NOMO-1 (cell line): ENCODE measurements at regions not wholly inside any gene's neighbourhood (a gene's known extent, or its start where the extent isn't known, plus 50 kb on each side); places are given as distances from the start of the nearest gene placed in this dataset.
"Not testable (repeated sequence)": the region's sequence is repeated elsewhere in the genome, so short reads cannot be mapped to it uniquely, and the experiment has no call there.

Experiments
- DNase-seq, 2 experiments: peaks; one replicate each; lab custom pipeline; 2025; ENCODE audit not compliant: unreplicated experiment in 2 of 2; lab: John Stamatoyannopoulos, UW

DNA sequence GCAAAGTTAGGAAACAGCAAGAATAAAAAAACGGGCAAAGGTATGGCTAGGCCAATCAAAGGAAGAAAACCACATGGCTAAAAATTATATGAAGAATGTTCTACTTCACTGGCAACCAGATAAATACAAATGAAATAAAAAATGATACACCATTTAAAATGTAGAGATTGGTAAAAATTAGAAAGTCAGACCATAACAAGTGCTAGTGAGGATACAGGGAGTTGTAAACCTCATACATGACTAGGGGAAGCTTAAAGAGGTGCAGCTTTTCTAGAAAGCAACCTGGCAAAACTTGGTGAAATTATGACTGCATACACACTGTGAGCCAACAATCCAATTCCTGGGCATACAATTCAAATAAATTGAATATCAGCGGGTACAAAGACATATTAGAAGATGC lies 119.0 kb upstream of the LIFR start:
- DNase-seq, result no peak

DNA sequence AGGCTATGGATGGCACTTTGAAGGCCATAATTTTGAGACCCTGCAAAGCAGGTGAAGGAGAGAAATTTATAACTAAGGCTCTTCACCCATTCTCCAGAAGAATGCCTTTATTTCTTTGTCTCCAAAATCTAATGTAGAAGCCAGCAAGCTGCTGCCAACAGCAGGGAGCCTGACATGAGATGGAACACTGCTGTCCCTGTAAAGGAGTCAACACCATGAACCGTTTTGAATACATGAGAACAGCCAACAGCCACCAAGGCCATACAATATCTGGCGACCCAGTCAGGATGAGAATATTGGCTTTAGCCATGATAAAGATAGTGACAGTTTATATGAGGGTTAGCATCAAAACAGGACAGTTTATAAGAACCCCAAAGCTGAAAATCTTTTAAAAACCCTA lies 121.2 kb upstream of the LIFR start:
- no peak for DNase-seq

- DNase-seq, result no peak
Measured at GRCh38 chr5:38678076-38678475, 121.6 kb upstream of the LIFR start.

DNA sequence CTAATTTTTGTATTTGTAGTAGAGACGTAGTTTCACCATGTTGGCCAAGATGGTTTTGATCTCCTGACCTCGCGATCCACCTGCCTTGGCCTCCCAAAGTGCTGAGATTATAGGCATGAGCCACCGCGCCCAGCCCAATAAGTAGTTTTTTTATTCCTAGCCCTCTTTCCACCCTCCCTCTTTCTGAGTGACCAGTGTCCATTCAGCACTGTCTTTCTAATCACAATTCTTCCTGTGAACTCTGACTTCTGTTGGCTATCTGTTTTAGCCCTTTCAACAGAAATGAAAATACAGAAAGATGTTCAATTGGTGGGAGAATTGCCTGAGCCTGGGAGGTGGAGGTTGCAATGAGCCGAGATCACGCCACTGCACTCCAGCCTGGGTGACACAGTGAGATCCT lies 122.3 kb upstream of the LIFR start:
- not testable (repeated sequence) for DNase-seq

- DNase-seq, result no peak
Measured at GRCh38 chr5:38680094-38680825, 123.8 kb upstream of the LIFR start.

DNA sequence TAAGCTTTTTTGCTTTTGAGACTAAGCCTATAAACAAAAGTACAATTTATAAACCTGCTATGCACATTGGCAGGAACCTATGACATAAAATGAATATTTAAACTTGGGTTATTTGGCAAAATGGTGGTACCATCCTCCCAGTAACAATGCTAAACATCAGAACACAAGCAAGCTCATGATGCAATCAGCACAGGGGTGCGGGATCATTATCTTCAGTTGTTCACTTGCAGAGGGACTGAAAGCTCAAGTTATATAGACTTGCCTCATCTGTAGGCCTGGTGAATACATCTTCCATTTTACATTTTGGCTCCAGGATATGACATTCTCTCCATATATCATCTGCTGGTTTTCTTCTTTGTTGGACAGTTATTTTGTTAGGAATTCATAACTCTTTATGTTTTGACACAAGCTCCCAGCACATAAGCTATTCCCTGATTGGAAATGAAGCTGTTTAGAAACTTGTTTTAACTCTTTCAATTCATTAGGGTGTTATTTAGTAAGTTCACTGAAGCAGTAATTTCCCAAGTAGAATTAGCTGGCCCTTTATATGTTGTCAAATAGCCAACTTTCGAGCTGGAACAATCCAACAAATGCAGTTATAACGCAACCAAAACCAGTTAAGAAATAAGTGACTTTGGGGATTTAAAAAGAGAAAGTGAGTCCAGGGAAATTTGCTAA lies 124.7 kb upstream of the LIFR start:
- DNase-seq, result no peak

DNA sequence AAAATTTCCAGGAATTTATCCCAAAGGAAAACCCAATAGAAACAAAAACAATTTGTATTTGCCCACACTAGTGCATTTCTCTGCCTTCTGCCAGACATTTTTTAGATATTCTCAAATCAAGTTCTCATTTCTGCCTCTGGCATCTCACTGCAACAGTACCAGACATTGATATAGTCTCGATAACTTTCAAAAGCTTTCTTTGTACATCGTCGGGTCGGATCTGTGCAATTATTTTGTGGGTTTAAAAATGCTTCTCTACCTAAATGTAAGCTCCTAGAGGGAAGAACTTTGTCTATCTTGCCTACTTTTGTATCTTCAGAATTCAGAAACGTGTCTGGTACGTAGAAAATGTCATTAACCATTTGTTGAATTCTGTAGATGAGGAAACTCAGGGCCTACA lies 125.5 kb upstream of the LIFR start:
- no peak for DNase-seq

- DNase-seq, result no peak
Measured at GRCh38 chr5:38686658-38687057, 130.2 kb upstream of the LIFR start.

GRCh38 chr5:38692346-38692745 lies 135.9 kb upstream of the LIFR start:
- DNase-seq, result no peak

GRCh38 chr5:38692781-38693527 lies 136.5 kb upstream of the LIFR start:
- no peak for DNase-seq

- DNase-seq, result no peak
Measured at GRCh38 chr5:38695021-38695958, 138.8 kb upstream of the LIFR start.

GRCh38 chr5:38697013-38697412 lies 140.6 kb upstream of the LIFR start:
- no peak for DNase-seq

DNA sequence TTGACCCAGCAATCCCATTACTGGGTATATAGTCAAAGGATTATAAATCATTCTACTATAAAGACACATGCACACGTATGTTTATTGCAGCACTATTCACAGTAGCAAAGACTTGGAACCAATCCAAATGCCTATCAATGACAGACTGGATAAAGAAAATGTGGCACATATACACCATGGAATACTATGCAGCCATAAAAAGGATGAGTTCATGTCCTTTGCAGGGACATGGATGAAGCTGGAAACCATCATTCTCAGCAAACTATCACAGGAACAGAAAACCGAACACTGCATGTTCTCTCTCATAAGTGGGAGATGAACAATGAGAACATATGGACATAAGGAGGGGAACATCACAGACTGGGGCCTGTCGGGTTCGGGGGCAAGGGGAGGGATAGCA lies 140.3 kb upstream of the OSMR start:
- not testable (repeated sequence) for DNase-seq

DNA sequence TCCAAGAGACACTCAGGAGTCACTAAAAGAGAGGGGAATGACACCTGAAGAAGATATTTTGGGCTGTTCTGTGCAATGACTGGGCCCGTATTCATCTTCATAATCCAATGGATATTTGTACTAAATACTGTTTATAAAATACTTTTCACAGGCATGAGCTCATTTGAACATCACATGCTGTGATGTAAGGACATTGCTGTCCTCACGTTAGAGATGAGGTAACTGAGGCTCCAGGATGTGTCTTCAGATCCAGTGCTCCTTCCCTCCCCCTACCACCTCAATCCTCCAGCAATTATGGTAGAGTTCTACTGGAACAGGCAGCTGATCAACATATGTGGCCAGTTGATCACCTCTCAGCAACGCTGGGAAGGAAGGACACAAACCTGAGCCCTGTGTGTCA lies 139.4 kb upstream of the OSMR start:
- DNase-seq, result no peak

DNA sequence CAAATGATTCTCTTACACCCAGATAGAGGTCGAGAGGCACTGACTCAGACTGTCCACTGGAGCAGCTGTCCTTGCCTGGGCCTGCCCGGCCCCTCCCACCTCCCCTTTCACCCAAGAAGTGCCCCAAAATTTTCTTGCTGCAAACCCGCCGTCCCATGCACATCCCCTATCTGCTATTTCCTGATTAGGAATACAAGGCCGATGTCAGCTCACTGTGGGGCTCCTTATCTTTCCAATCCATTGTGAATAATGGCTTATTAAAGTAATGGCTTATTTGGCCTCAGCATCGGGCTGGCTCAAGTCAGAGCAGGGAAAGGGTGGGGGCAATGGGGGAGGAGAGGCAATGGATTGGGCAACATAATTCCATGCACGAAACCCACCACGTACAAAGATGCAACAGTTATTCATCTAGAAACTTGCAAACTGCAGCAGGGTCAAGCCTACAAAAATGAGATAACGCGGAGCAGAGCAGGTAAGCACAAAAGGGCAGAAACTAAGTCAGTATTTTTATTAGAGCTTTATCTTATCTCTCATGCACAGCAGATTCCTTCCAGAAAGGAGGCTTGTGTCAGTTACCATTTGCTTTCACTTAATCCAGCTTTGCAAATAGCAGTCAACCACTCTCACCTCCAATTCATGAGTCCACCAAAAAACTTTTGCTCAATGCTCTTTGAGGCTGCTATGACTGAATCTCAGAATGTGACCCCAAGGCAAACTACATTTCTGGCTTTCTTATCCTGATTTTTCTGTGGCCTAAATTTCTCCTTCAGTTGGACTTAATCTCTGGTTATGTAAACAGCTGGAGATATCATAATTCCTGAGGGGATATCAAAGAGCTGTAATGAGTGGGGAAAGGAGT lies 138.2 kb upstream of the OSMR start:
- DNase-seq, result no peak

GRCh38 chr5:38709678-38710306 lies 136.0 kb upstream of the OSMR start:
- no peak for DNase-seq

- no peak for DNase-seq
Measured at GRCh38 chr5:38710627-38711026, 135.2 kb upstream of the OSMR start.

- no peak for DNase-seq
Measured at GRCh38 chr5:38712391-38712790, 133.4 kb upstream of the OSMR start.

- no peak for DNase-seq
Measured at GRCh38 chr5:38714240-38714639, 131.6 kb upstream of the OSMR start.
